A549 (cell line): ENCODE measurements at regions not wholly inside any gene's neighbourhood (a gene's known extent, or its start where the extent isn't known, plus 50 kb on each side); places are given as distances from the start of the nearest gene placed in this dataset.

Source experiments
- ATAC-seq, 2 experiments: fragments of 200-7000 bp in 1 of 2; fragments of >200 bp in 1 of 2; cut with Nextera tagmentation in 1 of 2; cut with Tn5 transposase in 1 of 2; 3 replicates each; pipeline versions ENCODE4 v1.8.0 to v1.9.1; 2018 to 2020; ENCODE audit warnings: mild to moderate bottlenecking in 1 of 2, moderate library complexity in 1 of 2
- CTCF ChIA-PET: fragments of 300-600 bp; sonication (Branson Sonifier 250); formaldehyde crosslinking; extraction: SDS; loops from one replicate; lab custom pipeline; 2021; ENCODE audit warnings: antibody characterized with exemption, inconsistent platforms; lab: Yijun Ruan, JAX
- POLR2A ChIA-PET: fragments of 350-600 bp; formaldehyde crosslinking; extraction: SDS; loops from one replicate; lab custom pipeline; 2021; ENCODE audit warnings: antibody characterized with exemption, inconsistent platforms; lab: Yijun Ruan, JAX
- DNase-seq, 2 experiments: peaks; one replicate each; pipeline versions ENCODE4 v3.0.0 to v3.0.0-alpha.2; 2011 to 2016; ENCODE audit warnings: low read depth in 1 of 2, low spot score in 1 of 2
- FAIRE-seq: peaks from 2 replicates; lab custom pipeline; 2011; peaks lifted over from hg19 to GRCh38; lab: Jason Lieb, UNC
- H3K27ac ChIP-seq, 2 experiments: fragments of >200 bp; sonication (Bioruptor Twin); formaldehyde crosslinking; 3 replicates each; pipeline ENCODE4 v1.5.1; 2016 to 2017
- H3K4me1 ChIP-seq: fragments of >200 bp; sonication (Bioruptor Twin); formaldehyde crosslinking; 3 replicates; pipeline ENCODE4 v1.6.1; 2016
- H3K4me2 ChIP-seq: fragments of >200 bp; sonication (Bioruptor Twin); formaldehyde crosslinking; 3 replicates; pipeline ENCODE4 v1.6.1; 2016
- H3K4me3 ChIP-seq: fragments of >200 bp; sonication (Bioruptor Twin); formaldehyde crosslinking; 3 replicates; pipeline ENCODE4 v1.5.1; 2016
- H3K9me3 ChIP-seq: fragments of >200 bp; sonication (Bioruptor Twin); formaldehyde crosslinking; 3 replicates; pipeline ENCODE4 v1.6.1; 2016
- CHD2 ChIP-seq: fragments of 150-350 bp; IDR thresholded peaks from 2 replicates; pipeline ENCODE4 v1.6.1; 2014; ENCODE audit warnings: low read length; ENCODE audit not compliant: partially characterized antibody
- E2F6 ChIP-seq: IDR thresholded peaks from 2 replicates; pipeline ENCODE4 v1.6.1; 2012; ENCODE audit warnings: low read depth, borderline replicate concordance
- EHMT2 ChIP-seq: fragments of 200-600 bp; sonication (generic); IDR thresholded peaks from 2 replicates; pipeline ENCODE4 v1.6.1; 2016; ENCODE audit warnings: antibody characterized with exemption, low read depth, mild to moderate bottlenecking, moderate library complexity
- ELK1 ChIP-seq: fragments of 150-350 bp; IDR thresholded peaks from 2 replicates; pipeline ENCODE4 v1.6.1; 2014; ENCODE audit warnings: low read depth, mild to moderate bottlenecking, low read length
- EP300 ChIP-seq, 2 experiments: fragments of >200 bp; sonication (Bioruptor Twin); formaldehyde crosslinking; IDR thresholded peaks; 2 replicates in 1 of 2; 3 replicates in 1 of 2; pipeline ENCODE4 v1.6.1; 2016 to 2017
- FOSB ChIP-seq: fragments of 250-450 bp; sonication (Bioruptor Pico); IDR thresholded peaks from 2 replicates; pipeline ENCODE4 v1.5.0; 2020; ENCODE audit warnings: mild to moderate bottlenecking, moderate library complexity
- FOSL2 ChIP-seq, 2 experiments: fragments of 450-650 bp in 1 of 2; fragments of >200 bp in 1 of 2; sonication (Bioruptor Twin) in 1 of 2; formaldehyde crosslinking; IDR thresholded peaks; 2 replicates each; pipeline versions ENCODE4 v1.5.0 to v1.6.1; 2016 to 2020; ENCODE audit warnings: mild to moderate bottlenecking in 1 of 2, moderate library complexity in 1 of 2
- HOXB5 ChIP-seq: fragments of 250-450 bp; sonication (Bioruptor Pico); IDR thresholded peaks from 2 replicates; pipeline ENCODE4 v1.5.0; 2020; ENCODE audit warnings: mild to moderate bottlenecking, moderate library complexity
- JUNB ChIP-seq: fragments of >200 bp; sonication (Bioruptor Twin); formaldehyde crosslinking; IDR thresholded peaks from 2 replicates; pipeline ENCODE4 v1.6.1; 2016
- KDM1A ChIP-seq: fragments of 200-600 bp; sonication (generic); IDR thresholded peaks from 2 replicates; pipeline ENCODE4 v1.6.1; 2016; ENCODE audit warnings: low read depth, mild to moderate bottlenecking
- MAFK ChIP-seq: fragments of 450-650 bp; IDR thresholded peaks from 2 replicates; pipeline ENCODE4 v1.6.1; 2014; ENCODE audit not compliant: partially characterized antibody
- NPAS2 ChIP-seq: fragments of 250-450 bp; sonication (Bioruptor Pico); IDR thresholded peaks from 2 replicates; pipeline ENCODE4 v1.8.0; 2022; ENCODE audit warnings: mild to moderate bottlenecking, moderate library complexity, borderline replicate concordance
- PBX3 ChIP-seq: IDR thresholded peaks from 2 replicates; pipeline ENCODE4 v1.6.1; 2012
- PHF8 ChIP-seq: fragments of 200-600 bp; sonication (generic); IDR thresholded peaks from 2 replicates; pipeline ENCODE4 v1.6.1; 2016; ENCODE audit warnings: low read depth, mild to moderate bottlenecking, antibody characterized with exemption, moderate library complexity, borderline replicate concordance
- POLR2A ChIP-seq: IDR thresholded peaks from 2 replicates; pipeline ENCODE4 v1.6.1; 2012; ENCODE audit warnings: mild to moderate bottlenecking, low read length
- RFX5 ChIP-seq: fragments of 450-650 bp; IDR thresholded peaks from 2 replicates; pipeline ENCODE4 v1.7.1; 2014; ENCODE audit warnings: antibody characterized with exemption, mild to moderate bottlenecking, moderate library complexity
- SREBF2 ChIP-seq: fragments of 450-650 bp; IDR thresholded peaks from 2 replicates; pipeline ENCODE4 v1.6.1; 2014; ENCODE audit warnings: mild to moderate bottlenecking, moderate library complexity
- TP53 ChIP-seq: fragments of 250-450 bp; sonication (Bioruptor Pico); IDR thresholded peaks from 2 replicates; pipeline ENCODE4 v1.5.0; 2021; ENCODE audit warnings: mild to moderate bottlenecking, moderate library complexity
- ZFP36 ChIP-seq: fragments of 450-650 bp; IDR thresholded peaks from 2 replicates; pipeline ENCODE4 v1.6.1; 2014; ENCODE audit warnings: borderline replicate concordance; ENCODE audit not compliant: partially characterized antibody
- ZSCAN20 ChIP-seq: fragments of 250-450 bp; sonication (Bioruptor Pico); IDR thresholded peaks from 2 replicates; pipeline ENCODE4 v1.8.0; 2022; ENCODE audit warnings: mild to moderate bottlenecking, moderate library complexity
- WGBS: methylation state at CpG from one replicate; pipeline ENCODE4 v1.1.6; 2017; ENCODE audit errors: missing lambda C conversion rate; 5-methylcytosine and 5-hydroxymethylcytosine counted together
- TF ChIP-seq, protein P1 (sequence below): fragments of 200-600 bp; sonication (generic); IDR thresholded peaks from 2 replicates; pipeline ENCODE4 v1.6.1; 2016; ENCODE audit warnings: antibody characterized with exemption, mild to moderate bottlenecking, moderate library complexity

DNA sequence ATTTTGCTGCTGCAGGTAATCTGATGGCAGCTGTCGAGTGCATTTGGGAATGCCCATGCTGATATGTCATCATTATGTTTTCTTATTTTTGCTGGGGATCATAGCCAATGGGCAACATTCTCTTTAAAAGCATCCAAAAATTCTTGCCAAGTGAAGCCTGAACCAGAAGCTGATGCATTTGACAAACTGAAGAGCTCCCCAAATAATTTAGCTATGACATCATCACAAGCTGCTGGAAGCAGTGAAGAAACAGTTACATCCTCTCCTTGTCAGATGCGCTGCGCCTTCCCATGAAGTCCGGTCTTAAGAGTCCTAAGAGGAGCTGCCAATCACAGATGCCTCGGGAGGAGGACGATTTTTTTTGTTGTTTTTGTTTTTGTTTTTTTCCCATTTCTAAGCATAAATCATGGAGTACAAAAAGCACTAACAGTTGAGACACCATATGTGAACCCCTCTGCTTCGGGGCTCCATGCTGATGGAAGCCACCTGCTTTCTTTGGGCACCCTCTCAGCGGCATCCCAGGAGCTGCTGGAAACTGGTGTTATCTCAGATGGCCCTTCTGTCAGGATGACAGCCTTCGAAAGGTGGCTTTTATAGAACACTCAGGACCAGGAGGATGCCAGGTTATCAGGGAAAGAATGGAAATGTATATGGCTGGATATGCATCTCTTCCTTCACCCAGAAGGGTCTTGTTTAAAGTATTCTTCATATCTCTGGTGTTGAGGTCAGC is 56.1 kb upstream of the FOXQ1 start:
- ChIA-PET CTCF (interaction anchor here (0.8 to 1.5 kb wide), 2 partner anchors 28 to 344 kb away, joined by 3 read pairs; no protein-coding TSS in a partner anchor), POLR2A (no interaction called here)
- Histone ChIP-seq H3K4me2 (no peak overlapping the region), H3K4me3 (no peak overlapping the region), H3K27ac (no peak overlapping the region), H3K9me3 (no peaks in the 10 kb centered on the region), H3K4me1 (no peaks in the 10 kb centered on the region)
- no peak for ATAC-seq
- DNase-seq = no peak
- TF ChIP-seq KDM1A = no peak
- TF ChIP-seq FOSL2 (IDR thresholded peaks at IDR 0.05) = no peak
- TF ChIP-seq FOSL2 (CRISPR knock-in tag; IDR thresholded peaks at IDR 0.05) = no peak
- no peak for TF ChIP-seq RFX5
- TF ChIP-seq POLR2A = no peak
- no peak for TF ChIP-seq SREBF2
- no peak for TF ChIP-seq JUNB
- TF ChIP-seq HOXB5 (CRISPR knock-in tag) = no peak
- TF ChIP-seq PBX3 = no peak
- TF ChIP-seq, protein P1, sequence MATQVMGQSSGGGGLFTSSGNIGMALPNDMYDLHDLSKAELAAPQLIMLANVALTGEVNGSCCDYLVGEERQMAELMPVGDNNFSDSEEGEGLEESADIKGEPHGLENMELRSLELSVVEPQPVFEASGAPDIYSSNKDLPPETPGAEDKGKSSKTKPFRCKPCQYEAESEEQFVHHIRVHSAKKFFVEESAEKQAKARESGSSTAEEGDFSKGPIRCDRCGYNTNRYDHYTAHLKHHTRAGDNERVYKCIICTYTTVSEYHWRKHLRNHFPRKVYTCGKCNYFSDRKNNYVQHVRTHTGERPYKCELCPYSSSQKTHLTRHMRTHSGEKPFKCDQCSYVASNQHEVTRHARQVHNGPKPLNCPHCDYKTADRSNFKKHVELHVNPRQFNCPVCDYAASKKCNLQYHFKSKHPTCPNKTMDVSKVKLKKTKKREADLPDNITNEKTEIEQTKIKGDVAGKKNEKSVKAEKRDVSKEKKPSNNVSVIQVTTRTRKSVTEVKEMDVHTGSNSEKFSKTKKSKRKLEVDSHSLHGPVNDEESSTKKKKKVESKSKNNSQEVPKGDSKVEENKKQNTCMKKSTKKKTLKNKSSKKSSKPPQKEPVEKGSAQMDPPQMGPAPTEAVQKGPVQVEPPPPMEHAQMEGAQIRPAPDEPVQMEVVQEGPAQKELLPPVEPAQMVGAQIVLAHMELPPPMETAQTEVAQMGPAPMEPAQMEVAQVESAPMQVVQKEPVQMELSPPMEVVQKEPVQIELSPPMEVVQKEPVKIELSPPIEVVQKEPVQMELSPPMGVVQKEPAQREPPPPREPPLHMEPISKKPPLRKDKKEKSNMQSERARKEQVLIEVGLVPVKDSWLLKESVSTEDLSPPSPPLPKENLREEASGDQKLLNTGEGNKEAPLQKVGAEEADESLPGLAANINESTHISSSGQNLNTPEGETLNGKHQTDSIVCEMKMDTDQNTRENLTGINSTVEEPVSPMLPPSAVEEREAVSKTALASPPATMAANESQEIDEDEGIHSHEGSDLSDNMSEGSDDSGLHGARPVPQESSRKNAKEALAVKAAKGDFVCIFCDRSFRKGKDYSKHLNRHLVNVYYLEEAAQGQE = no peak
- no peak for TF ChIP-seq ELK1
- no peak for TF ChIP-seq ZSCAN20 (CRISPR knock-in tag)
- 52% methylated on average over 9 of the region's 9 CpGs for WGBS
- FAIRE-seq = no peak

DNA sequence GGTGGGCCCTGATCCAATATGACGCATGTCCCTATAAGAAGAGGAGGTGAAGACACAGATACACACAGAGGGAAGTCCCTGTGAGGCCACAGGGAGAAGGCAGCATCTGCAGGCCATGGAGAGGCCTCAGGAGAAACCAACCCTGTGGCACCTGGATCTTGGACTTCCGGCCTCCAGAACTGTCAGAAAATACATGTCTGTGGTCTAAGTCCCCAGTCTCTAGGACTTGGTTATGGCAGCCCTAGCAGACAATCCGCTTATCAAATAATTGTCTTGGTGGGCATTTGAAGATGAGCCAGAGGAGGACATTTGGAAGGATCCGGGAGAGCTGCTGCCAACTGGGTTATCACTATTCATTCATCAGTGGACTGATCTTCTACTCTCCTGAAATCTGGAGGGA is 57.6 kb upstream of the FOXQ1 start:
- no peaks in the 10 kb centered on the region for H3K9me3 ChIP-seq
- WGBS = 66% methylated on average over 4 of the region's 4 CpGs
- no peak overlapping the region for H3K4me3 ChIP-seq
- H3K27ac ChIP-seq = no peak overlapping the region
- no peaks in the 10 kb centered on the region for H3K4me1 ChIP-seq
- ChIA-PET CTCF (no interaction called here), POLR2A (no interaction called here)
- TF ChIP-seq ZFP36 = no peak
- TF ChIP-seq TP53 (CRISPR knock-in tag) = no peak
- no peak for TF ChIP-seq E2F6
- no peak for TF ChIP-seq EHMT2
- no peak for TF ChIP-seq PHF8
- no peak for TF ChIP-seq FOSB (CRISPR knock-in tag)
- TF ChIP-seq CHD2 = no peak
- no peak for TF ChIP-seq NPAS2 (CRISPR knock-in tag)
- no peak for TF ChIP-seq EP300 (IDR thresholded peaks at IDR 0.05)
- no peak for TF ChIP-seq ELK1
- no peak for TF ChIP-seq RFX5
- TF ChIP-seq MAFK = no peak
- ATAC-seq = no peak
- no peak for DNase-seq
- FAIRE-seq = no peak
- no peak overlapping the region for H3K4me2 ChIP-seq
